SK-N-SH (cell line): ENCODE measurements at regions not wholly inside any gene's neighbourhood (a gene's known extent, or its start where the extent isn't known, plus 50 kb on each side); places are given as distances from the start of the nearest gene placed in this dataset.

ENCODE experiments used
- CTCF ChIA-PET: fragments of 300-600, 350-600 bp; formaldehyde crosslinking; extraction: SDS; loops from one replicate; lab custom pipeline; 2021; lab: Yijun Ruan, JAX
- POLR2A ChIA-PET: fragments of 350-600 bp; sonication (Branson Sonifier 250); formaldehyde crosslinking; extraction: SDS; loops from one replicate; lab custom pipeline; 2020; ENCODE audit warnings: antibody characterized with exemption, inconsistent platforms; lab: Yijun Ruan, JAX
- DNase-seq: peaks from one replicate; pipeline ENCODE4 v3.0.0; 2012
- H2AFZ ChIP-seq: fragments of 200-600 bp; sonication (generic); 2 replicates; pipeline ENCODE4 v1.8.1; 2016; ENCODE audit warnings: antibody characterized with exemption, mild to moderate bottlenecking, low read depth
- H3F3A ChIP-seq: fragments of 200-600 bp; sonication (generic); replicated peaks from 2 replicates; pipeline ENCODE3; 2016; ENCODE audit warnings: antibody characterized with exemption, mild to moderate bottlenecking; ENCODE audit not compliant: insufficient read depth
- H3K27ac ChIP-seq, 2 experiments: fragments of 200-500 bp in 1 of 2; fragments of 200-600 bp in 1 of 2; sonication (Bioruptor generic) in 1 of 2; sonication (generic), shearing (Covaris generic) in 1 of 2; 2 replicates each; pipeline versions ENCODE4 v1.5.1 to v1.6.1; 2014 to 2016; ENCODE audit warnings: low read depth in 2 of 2, inconsistent platforms in 1 of 2, low read length in 1 of 2, mild to moderate bottlenecking in 1 of 2, mixed read lengths in 1 of 2
- H3K27me3 ChIP-seq: fragments of 200-600 bp; sonication (generic), shearing (Covaris generic); 2 replicates; pipeline ENCODE4 v1.6.1; 2016; ENCODE audit warnings: mixed run types; ENCODE audit not compliant: insufficient read depth
- H3K36me3 ChIP-seq, 2 experiments: fragments of 200-500 bp in 1 of 2; fragments of 200-600 bp in 1 of 2; sonication (Bioruptor generic) in 1 of 2; sonication (generic) in 1 of 2; replicated peaks in 1 of 2; 2 replicates each; pipeline versions ENCODE3 to v1.5.1; 2014 to 2016; ENCODE audit warnings: low read length in 1 of 2, mild to moderate bottlenecking in 1 of 2; ENCODE audit not compliant: insufficient read depth in 2 of 2, control insufficient read depth in 1 of 2
- H3K4me1 ChIP-seq, 2 experiments: fragments of 200-500 bp in 1 of 2; fragments of 200-600 bp in 1 of 2; sonication (Bioruptor generic) in 1 of 2; sonication (generic), shearing (Covaris generic) in 1 of 2; 2 replicates each; pipeline versions ENCODE4 v1.5.1 to v1.6.1; 2014 to 2016; ENCODE audit warnings: low read depth in 1 of 2, low read length in 1 of 2, mixed run types in 1 of 2; ENCODE audit not compliant: insufficient read depth in 2 of 2, control insufficient read depth in 1 of 2
- H3K4me2 ChIP-seq: fragments of 200-600 bp; sonication (generic), shearing (Covaris generic); 2 replicates; pipeline ENCODE4 v1.6.1; 2017; ENCODE audit warnings: mixed run types
- H3K4me3 ChIP-seq, 2 experiments: fragments of 200-500 bp in 1 of 2; fragments of 200-600 bp in 1 of 2; sonication (Bioruptor generic) in 1 of 2; sonication (generic), shearing (Covaris generic) in 1 of 2; 2 replicates each; pipeline versions ENCODE4 v1.5.1 to v1.8.1; 2014 to 2016; ENCODE audit warnings: low read depth in 2 of 2, inconsistent platforms in 1 of 2, low read length in 1 of 2, mild to moderate bottlenecking in 1 of 2, mixed read lengths in 1 of 2, moderate library complexity in 1 of 2
- H3K79me2 ChIP-seq: fragments of 200-600 bp; sonication (generic); 2 replicates; pipeline ENCODE4 v1.8.1; 2017; ENCODE audit warnings: mild to moderate bottlenecking; ENCODE audit not compliant: insufficient read depth
- H3K9ac ChIP-seq: fragments of 200-600 bp; sonication (generic); 2 replicates; pipeline ENCODE4 v1.6.1; 2017; ENCODE audit warnings: mixed run types
- H3K9me2 ChIP-seq: fragments of 200-600 bp; sonication (generic); 2 replicates; pipeline ENCODE4 v1.6.1; 2017; ENCODE audit warnings: mixed run types
- H3K9me3 ChIP-seq: fragments of 200-600 bp; sonication (generic); 2 replicates; pipeline ENCODE4 v1.6.1; 2017; ENCODE audit warnings: mixed run types, mild to moderate bottlenecking, moderate library complexity
- H4K20me1 ChIP-seq: fragments of 200-600 bp; sonication (generic); 2 replicates; pipeline ENCODE4 v1.6.1; 2017; ENCODE audit warnings: mild to moderate bottlenecking, mixed run types; ENCODE audit not compliant: insufficient read depth
- CTCF ChIP-seq: fragments of 200-600 bp; sonication (generic); IDR thresholded peaks from 2 replicates; pipeline ENCODE4 v1.6.1; 2017; ENCODE audit warnings: antibody characterized with exemption, mild to moderate bottlenecking, moderate library complexity
- ELF1 ChIP-seq: IDR thresholded peaks from 2 replicates; pipeline ENCODE4 v1.4.0; 2012
- EP300 ChIP-seq, 2 experiments: IDR thresholded peaks; 2 replicates each; pipeline versions ENCODE4 v1.4.0 to v1.6.1; 2012; ENCODE audit warnings: borderline replicate concordance in 1 of 2, low read depth in 1 of 2, low read length in 1 of 2
- FOSL2 ChIP-seq: IDR thresholded peaks from 2 replicates; pipeline ENCODE4 v1.4.0; 2012; ENCODE audit warnings: low read depth, mild to moderate bottlenecking, moderate library complexity, borderline replicate concordance
- FOXJ3 ChIP-seq: sonication (generic); formaldehyde crosslinking; IDR thresholded peaks from 2 replicates; pipeline ENCODE4 v1.5.1; 2020; ENCODE audit warnings: mild to moderate bottlenecking, missing genetic modification reagents
- FOXM1 ChIP-seq: IDR thresholded peaks from 2 replicates; pipeline ENCODE4 v1.4.0; 2012; ENCODE audit warnings: low read depth, mild to moderate bottlenecking
- GABPA ChIP-seq: IDR thresholded peaks from 2 replicates; pipeline ENCODE4 v1.4.0; 2012; ENCODE audit warnings: low read depth, mild to moderate bottlenecking
- IRF3 ChIP-seq: fragments of 150-350 bp; IDR thresholded peaks from 2 replicates; pipeline ENCODE4 v1.6.1; 2016; ENCODE audit warnings: mild to moderate bottlenecking, low read depth, low read length
- JUND ChIP-seq: IDR thresholded peaks from 2 replicates; pipeline ENCODE4 v1.4.0; 2012
- MEF2A ChIP-seq: IDR thresholded peaks from 2 replicates; pipeline ENCODE4 v1.4.0; 2012; ENCODE audit warnings: low read depth, borderline replicate concordance
- MXI1 ChIP-seq: IDR thresholded peaks from 2 replicates; pipeline ENCODE4 v1.6.1; 2012; ENCODE audit warnings: mild to moderate bottlenecking, low read depth, low read length, improper control_type of control experiment
- NFIC ChIP-seq: IDR thresholded peaks from 2 replicates; pipeline ENCODE4 v1.4.0; 2012; ENCODE audit warnings: borderline replicate concordance
- RAD21 ChIP-seq: IDR thresholded peaks from 2 replicates; pipeline ENCODE4 v1.6.1; 2012; ENCODE audit warnings: mild to moderate bottlenecking, low read length
- RCOR1 ChIP-seq: fragments of 150-350 bp; IDR thresholded peaks from 2 replicates; pipeline ENCODE4 v1.6.1; 2017; ENCODE audit warnings: antibody characterized with exemption, low read length
- RFX5 ChIP-seq: IDR thresholded peaks from 2 replicates; pipeline ENCODE4 v1.6.1; 2012; ENCODE audit warnings: mild to moderate bottlenecking, improper control_type of control experiment, low read length
- SMC3 ChIP-seq: IDR thresholded peaks from 2 replicates; pipeline ENCODE4 v1.6.1; 2012; ENCODE audit warnings: low read depth, low read length, improper control_type of control experiment
- USF2 ChIP-seq: fragments of 150-350 bp; IDR thresholded peaks from 2 replicates; pipeline ENCODE4 v1.6.1; 2017; ENCODE audit warnings: antibody characterized with exemption, low read length, low read depth, borderline replicate concordance
- YY1 ChIP-seq: IDR thresholded peaks from 2 replicates; pipeline ENCODE4 v1.4.0; 2012; ENCODE audit warnings: low read depth, mild to moderate bottlenecking
- ZBTB33 ChIP-seq: IDR thresholded peaks from 2 replicates; pipeline ENCODE4 v1.4.0; 2012; ENCODE audit warnings: low read depth, borderline replicate concordance
- WGBS: methylation state at CpG from one replicate; pipeline ENCODE4 v1.1.6; 2017; ENCODE audit warnings: low lambda C conversion rate; 5-methylcytosine and 5-hydroxymethylcytosine counted together
- TF ChIP-seq, protein P1 (sequence below): IDR thresholded peaks from 2 replicates; pipeline ENCODE4 v1.6.1; 2012; ENCODE audit warnings: mild to moderate bottlenecking, low read depth, low read length, moderate library complexity

- WGBS: 8% methylated on average over 2 of the region's 2 CpGs
- no peak overlapping the region for H3K4me3 ChIP-seq
- H3K79me2 ChIP-seq: no peaks in the 10 kb centered on the region
- no peaks in the 10 kb centered on the region for H4K20me1 ChIP-seq
- POLR2A ChIA-PET: no interaction called here
- no peak overlapping the region for H3K9ac ChIP-seq
- no peak for DNase-seq
- H3K4me2 ChIP-seq: no peak overlapping the region
- H3K36me3 ChIP-seq: no peaks in the 10 kb centered on the region
- H3K27ac ChIP-seq: no peak overlapping the region
- CTCF ChIA-PET: no interaction called here
- no peaks in the 10 kb centered on the region for H3K9me2 ChIP-seq
- no peaks in the 10 kb centered on the region for H3K4me1 ChIP-seq
- no peaks in the 10 kb centered on the region for H3F3A ChIP-seq
- TF ChIP-seq RAD21 (no peak), NFIC (no peak), YY1 (no peak), GABPA (no peak), CTCF (no peak), USF2 (no peak), ZBTB33 (no peak), RFX5 (no peak), EP300 (IDR thresholded peaks at IDR 0.05; ENCODE audit: borderline replicate concordance in 1 of 2, low read depth in 1 of 2, low read length in 1 of 2) (no peak), MXI1 (no peak), RCOR1 (no peak), MEF2A (no peak), ELF1 (no peak), FOXM1 (no peak), FOXJ3 (CRISPR knock-in tag) (no peak), SMC3 (no peak), JUND (no peak), FOSL2 (no peak), IRF3 (no peak)
- TF ChIP-seq, protein P1, sequence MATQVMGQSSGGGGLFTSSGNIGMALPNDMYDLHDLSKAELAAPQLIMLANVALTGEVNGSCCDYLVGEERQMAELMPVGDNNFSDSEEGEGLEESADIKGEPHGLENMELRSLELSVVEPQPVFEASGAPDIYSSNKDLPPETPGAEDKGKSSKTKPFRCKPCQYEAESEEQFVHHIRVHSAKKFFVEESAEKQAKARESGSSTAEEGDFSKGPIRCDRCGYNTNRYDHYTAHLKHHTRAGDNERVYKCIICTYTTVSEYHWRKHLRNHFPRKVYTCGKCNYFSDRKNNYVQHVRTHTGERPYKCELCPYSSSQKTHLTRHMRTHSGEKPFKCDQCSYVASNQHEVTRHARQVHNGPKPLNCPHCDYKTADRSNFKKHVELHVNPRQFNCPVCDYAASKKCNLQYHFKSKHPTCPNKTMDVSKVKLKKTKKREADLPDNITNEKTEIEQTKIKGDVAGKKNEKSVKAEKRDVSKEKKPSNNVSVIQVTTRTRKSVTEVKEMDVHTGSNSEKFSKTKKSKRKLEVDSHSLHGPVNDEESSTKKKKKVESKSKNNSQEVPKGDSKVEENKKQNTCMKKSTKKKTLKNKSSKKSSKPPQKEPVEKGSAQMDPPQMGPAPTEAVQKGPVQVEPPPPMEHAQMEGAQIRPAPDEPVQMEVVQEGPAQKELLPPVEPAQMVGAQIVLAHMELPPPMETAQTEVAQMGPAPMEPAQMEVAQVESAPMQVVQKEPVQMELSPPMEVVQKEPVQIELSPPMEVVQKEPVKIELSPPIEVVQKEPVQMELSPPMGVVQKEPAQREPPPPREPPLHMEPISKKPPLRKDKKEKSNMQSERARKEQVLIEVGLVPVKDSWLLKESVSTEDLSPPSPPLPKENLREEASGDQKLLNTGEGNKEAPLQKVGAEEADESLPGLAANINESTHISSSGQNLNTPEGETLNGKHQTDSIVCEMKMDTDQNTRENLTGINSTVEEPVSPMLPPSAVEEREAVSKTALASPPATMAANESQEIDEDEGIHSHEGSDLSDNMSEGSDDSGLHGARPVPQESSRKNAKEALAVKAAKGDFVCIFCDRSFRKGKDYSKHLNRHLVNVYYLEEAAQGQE: no peak
- TF ChIP-seq, all 33 proteins: peak for 0
- H3K9me3 ChIP-seq: no peaks in the 10 kb centered on the region
- H3K27me3 ChIP-seq: peaks cover 3% of the 10 kb centered on the region
- no peak overlapping the region for H2AFZ ChIP-seq
Measured at GRCh38 chr17:5888811-5889210, 181.4 kb upstream of the WSCD1 start.
